GM19043 (cell line): ENCODE measurements at regions not wholly inside any gene's neighbourhood (a gene's known extent, or its start where the extent isn't known, plus 50 kb on each side); places are given as distances from the start of the nearest gene placed in this dataset.
"Not testable (repeated sequence)": the region's sequence is repeated elsewhere in the genome, so short reads cannot be mapped to it uniquely, and the experiment has no call there.

ENCODE experiments used
- ATAC-seq: cut with Tn5 transposase; IDR thresholded peaks from one replicate; pipeline ENCODE4 v1.9.1; 2021; ENCODE audit warnings: low read depth; ENCODE audit not compliant: unreplicated experiment

DNA sequence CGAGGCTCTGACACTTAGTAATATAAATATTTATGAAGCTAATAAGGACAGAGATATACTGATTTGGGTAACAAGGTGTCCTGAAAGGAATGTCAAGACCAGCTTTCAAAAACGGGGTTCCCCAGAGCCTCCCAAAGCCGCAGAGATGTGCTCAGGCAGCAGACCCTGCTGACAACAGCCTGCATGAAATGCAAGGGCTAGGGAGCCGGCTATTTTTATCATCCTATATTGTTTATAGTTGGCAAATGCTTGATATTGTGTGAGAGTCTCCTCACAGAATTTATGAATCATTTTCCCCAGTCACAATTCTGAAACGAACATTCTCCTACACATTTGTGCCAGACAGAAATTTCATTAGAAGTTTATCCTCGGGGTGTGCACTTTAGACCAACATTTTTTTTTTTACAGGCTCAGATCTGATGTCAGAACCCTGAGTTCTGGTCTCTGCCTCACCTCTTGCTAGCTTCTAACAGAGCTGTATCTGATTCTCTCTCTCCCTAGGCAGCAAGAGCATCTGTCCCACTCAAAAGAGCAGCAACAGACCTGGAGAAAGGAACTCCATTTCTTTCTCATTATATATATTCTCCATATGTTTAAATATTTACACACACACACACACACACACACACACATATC lies 302.3 kb upstream of the PLD5 start:
- no peak for ATAC-seq

DNA sequence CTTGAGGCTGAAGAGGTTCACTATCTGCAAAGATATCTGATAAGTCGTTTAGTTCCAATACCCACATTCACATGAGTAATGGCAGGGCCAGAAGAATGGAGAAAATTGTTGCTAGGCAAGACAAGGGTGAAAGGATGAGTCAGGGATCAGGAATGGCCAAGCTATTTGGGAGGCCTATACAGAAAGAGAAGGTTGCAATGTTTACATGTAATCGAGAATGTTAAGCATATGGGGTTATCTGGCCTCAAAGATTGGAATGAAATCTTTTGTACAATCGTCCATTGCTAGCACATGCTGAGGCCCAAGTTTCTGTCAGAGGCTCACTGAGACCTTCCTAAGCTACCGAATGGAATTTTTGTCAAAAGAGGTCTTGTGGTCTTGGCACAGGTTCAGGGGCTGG lies 299.9 kb upstream of the PLD5 start:
- ATAC-seq = no peak

DNA sequence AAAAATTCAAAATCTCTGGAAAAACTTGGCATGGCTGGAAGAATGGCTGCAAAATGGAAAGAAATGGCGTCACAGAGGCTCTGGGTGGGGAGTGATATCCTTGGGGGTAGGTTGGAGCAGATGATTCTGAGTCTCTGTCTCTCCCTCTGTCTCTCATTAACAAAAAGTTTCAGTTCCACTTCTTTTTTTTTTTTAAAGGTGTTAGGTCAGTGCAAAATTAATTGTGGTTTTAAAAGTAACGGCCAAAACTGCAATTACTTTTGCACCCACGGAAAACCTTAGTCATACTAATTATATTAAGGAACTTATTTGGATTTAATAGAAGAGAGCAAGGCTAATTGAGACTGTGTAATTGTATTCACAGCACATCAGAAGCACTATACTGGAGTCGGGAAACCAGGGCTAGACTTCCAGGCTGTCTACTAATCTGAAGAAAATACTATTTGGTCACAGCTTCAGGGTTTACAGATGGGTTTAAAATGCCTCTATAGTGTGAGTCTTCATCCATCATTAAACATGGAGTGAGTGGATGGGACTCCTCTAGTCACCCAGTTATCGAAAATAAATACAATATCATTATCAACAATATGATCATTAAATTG lies 289.1 kb upstream of the PLD5 start:
- peak; percentile 94 for ATAC-seq

DNA sequence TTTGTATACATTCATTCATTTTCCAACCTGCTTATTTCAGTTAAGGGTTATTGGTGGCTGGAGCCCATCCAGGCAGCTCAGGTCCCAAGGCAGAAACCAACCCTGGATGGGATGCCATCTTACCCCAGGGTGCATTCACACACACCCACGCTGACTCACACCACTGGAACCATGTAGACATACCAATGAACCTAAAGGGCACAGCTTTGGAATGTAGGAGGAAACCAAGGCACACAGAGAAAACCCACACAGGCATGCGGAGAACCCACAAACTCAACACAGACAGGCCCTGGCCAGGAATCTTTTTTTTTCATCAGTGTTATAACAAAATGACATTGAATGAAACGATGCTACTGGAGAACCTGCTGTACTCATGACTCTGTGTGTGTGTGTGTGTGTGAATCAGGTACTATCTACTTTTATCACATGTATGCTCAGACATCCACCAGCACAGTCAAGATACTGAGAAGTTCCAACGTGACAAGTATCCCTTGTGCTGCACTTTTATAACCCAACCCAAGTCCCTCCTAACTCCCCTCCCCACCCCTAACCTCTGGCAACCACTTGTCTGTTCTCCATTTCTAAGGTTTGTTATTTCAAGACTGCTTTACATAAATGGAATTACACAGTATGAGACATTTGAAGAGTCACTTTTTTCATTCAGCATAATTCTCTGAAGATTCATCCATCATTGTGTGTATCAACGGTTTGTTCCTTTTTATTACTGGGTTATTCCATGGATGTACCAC lies 286.8 kb upstream of the PLD5 start:
- ATAC-seq = no peak

DNA sequence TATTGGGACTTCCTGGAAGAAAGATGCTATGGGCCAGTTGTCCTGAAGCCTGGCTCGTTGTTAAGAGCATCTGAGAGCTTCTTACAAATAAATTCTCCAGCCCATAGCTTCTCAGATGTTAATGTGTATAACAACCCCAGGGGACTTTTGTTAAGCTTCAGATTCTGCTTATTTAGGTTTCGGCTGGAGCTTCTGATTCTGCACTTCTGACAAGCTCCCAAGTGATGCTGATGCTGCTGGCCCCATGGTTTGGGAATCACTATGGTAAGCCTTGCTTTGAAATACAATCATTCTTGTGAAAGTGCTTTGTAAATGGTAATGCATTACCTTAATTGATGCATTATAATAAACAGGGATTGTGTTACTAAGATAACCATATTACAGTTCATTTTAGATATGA lies 281.8 kb upstream of the PLD5 start:
- ATAC-seq = no peak

DNA sequence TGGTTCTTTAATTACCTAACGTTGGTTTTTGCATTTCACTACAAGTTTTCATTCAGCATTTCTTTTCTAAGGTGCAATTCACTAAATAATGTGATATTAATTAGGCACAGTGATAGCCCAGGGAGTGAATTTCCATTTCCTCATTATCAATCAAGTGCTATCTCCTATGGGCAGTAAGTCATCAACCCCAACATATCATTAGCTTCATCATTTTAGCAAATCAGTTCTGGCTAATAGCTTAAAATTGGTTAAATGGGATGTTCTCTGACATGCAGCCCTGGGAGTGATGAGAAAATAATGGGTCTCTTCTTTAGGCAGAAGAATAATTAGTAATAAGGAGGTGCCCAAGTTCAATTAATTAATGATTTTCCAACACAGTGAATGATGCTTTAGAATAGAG lies 280.9 kb upstream of the PLD5 start:
- not testable (repeated sequence) for ATAC-seq

DNA sequence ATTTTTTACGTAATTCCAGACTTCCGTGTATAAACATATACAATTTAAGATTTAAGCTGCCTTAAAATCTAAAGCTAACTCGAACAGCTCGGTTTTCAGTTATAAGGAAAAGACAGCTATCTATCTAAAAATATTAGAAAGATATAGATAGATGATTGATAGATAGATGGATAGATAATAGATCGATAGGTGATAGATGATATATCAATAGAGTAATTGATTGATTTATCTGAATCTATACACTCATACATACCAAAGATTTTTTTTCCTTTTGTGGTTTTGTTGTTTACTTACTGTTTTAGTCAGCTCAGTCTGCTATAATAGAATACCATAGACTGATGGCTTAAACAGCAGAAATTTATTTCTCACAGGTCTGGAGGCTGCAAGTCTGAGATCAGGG lies 278.5 kb upstream of the PLD5 start:
- ATAC-seq = no peak

DNA sequence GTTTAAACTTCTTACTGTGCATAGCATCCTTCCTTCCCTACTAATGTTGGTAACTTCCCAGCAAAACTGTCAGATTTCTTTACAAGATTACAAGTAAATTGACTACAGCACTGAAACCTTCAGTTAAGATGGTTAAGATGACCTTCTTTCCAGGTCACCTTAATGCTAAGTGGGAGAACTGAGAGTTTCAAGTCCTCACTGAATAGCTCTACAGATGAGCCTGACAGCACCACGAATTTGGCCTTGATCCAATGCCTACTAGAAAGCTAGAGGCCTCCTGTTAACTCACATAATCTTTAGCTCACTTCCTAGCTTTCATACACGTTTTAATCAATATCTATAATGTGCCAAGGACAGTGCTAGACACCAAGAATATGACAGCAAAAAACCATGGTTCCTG lies 276.0 kb upstream of the PLD5 start:
- peak; percentile 76 for ATAC-seq

DNA sequence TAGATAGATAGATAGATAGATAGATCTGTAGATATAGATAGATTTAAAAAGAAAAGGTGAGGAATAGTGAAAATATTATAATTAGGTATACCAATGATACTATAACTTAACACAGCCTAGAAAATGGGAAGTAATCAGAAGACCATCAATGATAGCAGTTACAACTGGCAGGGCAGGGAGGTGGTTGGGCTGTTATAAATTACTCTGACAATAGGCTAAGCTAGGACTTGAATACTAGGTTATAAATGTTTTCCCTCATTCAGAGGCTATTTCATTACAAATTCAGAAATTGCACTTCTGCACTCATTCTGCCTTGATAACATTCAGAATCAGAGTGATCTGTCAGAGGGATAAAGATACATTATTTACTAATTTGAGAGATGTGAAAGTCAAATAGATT lies 273.4 kb upstream of the PLD5 start:
- no peak for ATAC-seq

DNA sequence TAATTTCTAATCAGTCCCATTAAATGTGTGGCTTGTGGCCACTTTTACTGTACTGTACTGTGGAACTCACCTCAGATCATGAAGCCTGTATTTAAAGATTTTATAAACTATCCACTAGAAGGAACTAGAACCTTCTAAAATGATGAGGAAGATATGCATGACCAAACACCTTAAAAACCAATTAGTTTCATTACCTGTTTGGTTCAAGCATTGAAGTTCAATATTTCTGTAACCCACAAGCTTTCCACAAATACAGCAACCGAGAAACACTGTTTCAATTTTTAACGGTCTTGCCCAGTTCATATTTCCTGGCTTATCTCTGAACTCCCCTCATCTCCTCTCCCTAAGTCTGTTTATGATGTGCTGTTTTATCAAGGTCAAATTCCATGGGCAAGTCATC lies 264.3 kb upstream of the PLD5 start:
- ATAC-seq = peak; percentile 76

DNA sequence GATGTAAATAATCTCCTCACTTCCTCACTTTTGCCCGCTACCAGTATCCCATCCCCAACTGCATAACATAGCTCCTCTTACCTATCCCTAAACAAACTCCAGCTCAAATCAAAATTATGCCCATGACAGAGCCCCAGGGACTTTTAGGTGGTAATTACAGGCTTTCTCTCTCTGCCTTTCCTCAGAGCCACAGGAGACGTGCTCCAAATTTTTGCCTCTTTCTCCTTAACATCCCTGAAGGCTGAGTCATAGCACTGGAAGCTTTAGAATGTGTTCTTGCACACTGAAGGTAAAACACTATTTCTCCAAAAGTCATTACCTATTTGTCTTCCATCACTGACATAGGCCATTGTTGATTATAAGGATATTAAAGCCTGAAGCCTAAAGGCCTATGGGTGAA lies 263.5 kb upstream of the PLD5 start:
- no peak for ATAC-seq

DNA sequence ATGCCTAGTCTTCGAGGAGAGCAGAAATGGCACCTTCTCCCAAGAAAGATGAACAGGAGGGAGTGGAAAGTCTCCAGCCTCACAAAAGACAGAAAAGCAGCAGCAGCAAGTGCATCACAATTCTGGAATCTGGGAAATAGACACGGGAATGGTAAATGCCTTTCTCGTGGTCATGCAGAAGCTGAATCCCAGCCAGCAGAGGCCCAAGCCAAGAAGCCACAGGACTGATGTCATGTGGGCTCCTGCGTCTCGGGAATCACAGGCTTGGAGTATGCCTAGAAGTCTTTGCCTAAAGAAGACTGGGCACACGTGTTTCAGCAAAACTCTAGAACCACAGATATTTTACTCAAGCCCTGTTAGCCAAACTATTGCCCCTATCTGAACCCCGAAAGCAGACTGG lies 260.3 kb upstream of the PLD5 start:
- ATAC-seq = no peak

DNA sequence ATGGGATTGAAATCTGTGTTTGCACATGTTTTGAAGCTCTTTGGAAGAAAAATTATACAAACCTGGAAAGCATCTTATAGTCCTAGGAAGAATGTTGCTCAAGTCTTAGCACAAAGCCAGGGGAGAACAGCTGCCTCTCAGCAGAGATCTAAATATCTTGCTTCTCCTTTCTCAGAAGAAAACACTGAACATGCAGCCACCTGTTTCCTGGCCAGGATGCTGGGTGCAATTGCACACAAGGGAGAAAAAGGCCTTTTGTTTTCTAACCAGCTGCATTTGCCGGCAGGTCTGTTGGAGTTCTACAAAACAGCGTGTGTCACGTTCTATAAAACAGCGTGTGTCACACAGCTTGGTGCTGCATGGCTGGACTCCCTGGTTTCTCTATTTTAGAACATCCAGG lies 259.6 kb upstream of the PLD5 start:
- peak; percentile 75 for ATAC-seq

DNA sequence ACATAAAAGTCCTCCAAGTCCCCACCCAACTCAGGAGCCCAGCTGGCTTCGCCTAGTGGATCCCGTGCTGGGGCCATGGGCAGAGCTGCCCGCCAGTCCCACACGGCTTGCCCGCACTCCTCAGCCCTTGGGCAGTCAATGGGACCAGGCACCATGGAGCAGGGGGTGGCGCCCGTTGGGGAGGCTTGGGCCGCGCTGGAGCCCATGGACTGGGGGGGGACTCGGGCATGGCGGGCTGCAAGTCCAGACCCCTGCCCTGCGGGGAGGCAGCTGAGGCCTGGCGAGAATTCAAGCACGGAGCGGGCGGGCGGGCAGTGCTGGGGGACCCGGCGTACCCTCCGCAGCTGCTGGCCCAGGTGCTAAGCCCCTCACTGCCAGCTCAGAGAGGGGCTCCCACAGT lies 249.8 kb upstream of the PLD5 start:
- ATAC-seq = no peak

DNA sequence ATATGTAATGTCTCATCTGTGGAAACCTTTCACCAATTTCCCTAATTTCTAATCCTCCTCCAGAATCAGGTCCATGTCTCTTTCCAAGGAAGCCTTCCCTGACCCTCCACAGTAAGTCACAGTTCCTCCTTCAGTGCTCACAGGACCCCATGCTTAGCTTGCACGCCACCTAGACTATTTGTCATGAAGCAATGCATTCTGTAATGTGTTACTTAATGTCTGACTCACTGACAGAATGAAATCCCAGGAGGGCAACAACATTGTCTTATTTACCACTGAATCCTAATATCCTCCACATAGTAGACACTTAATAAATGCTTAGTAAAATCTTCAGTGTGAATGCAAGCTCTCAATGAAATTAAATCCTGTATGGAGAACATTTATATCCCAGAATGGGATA lies 245.9 kb upstream of the PLD5 start:
- ATAC-seq = no peak

DNA sequence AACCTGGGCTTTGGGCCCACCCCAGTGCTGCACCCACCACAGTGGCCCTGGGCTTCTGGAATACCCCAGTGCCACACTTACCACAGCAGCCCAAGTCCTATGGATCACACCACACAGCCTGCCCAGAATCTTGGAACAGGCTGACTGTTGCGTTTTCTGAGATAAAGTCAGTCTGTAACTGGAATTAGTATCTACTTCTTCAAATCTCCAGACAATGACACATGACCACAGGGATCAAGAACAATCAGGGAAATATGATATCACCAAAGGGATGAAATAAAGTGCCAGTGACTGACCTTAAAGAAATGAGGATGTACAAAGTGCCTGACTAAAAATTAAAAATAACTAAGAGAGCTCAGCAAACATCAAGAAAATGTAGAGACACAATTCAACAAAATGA lies 239.7 kb upstream of the PLD5 start:
- ATAC-seq = no peak

DNA sequence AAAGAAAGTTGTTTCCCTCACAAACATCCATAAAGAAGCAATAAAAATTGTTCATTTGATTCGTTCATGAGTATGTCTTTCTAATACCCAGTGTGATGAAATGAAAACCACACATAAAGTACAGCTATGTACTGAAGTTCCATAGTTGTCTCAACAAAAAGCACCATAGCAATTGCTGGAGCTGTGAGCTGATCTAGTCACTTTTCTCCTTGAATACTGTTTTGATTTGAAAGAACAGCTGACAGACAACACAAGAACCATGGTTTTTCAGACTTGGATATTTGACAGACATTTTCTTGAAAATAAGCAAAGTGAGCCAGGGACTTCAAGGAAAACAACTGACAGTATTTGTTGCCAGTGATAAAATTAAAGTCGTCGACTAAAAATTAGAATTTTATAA lies 237.1 kb upstream of the PLD5 start:
- ATAC-seq = no peak

DNA sequence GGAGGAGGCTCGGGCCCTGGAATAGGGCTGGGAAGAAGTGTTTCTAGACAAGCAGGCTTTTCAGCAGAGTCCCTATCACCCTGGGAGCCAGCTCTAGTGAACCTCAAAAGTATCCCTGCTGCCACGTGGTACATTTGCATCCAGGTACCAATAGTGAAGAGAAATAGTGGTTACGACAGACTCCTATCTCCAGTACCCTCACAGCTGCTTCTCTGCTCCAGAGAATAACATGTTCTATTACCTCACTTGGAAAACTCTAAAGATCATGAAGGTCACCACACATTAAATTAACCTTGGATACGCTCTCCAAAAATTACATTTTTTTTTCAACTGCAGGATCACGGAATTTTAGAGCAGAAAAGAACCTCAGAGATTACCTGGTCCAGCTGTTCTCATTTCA lies 230.4 kb upstream of the PLD5 start:
- no peak for ATAC-seq

DNA sequence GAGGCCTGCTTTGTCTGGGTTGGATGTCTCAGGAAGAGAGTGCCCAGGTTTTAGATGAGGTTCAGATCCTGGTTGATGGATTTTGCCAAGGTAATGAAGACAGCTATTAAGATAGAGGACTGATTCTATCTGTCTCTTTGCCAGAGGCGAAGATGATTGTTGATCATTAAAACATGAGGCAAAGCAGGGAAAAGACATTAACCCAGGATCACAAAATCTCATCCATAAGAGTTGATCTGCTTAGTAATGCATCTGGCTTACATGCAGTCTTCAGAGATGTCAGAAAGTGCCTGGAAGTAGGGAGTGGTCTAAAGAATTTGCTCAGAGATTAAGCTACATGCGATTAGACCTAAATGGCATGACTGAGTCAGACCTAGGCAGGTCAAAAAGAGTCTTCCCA lies 229.6 kb upstream of the PLD5 start:
- ATAC-seq = no peak

DNA sequence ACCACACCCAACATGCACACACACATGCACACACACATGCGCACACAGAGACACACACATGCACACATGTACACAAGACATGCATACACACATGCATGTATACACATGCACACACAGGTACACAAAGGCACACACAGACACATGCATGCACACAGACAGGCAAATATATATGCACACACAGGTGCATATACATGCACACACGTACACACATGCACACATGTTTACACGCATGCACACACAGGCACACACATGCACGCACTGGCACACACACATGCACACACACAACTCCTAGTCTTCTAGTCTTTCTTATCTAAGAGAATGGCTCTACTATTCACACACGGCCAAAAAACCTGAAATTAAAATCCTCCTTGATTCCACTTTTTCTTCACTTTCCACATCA lies 222.7 kb upstream of the PLD5 start:
- ATAC-seq = no peak

DNA sequence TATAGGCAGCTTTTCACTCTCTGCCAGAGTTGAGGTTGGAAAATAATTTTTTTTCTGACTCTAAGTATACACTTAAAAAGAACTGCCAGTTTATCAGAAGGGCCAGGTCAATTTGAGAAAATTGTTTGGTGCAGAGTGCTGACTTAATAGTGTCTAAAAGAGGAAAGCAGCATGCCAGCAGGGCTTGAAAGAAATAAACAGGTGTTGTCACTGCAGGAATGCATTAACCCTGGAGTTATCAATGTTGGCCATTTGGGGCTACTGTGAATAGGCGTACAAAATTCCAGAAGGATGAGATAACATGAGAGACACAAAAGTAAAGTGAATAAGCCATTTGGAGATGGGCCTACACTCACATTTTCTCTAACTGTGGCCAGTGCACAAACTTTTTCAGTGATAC lies 220.6 kb upstream of the PLD5 start:
- no peak for ATAC-seq
